K562 (cell line): ENCODE measurements at regions not wholly inside any gene's neighbourhood (a gene's known extent, or its start where the extent isn't known, plus 50 kb on each side); places are given as distances from the start of the nearest gene placed in this dataset.

Experiments used
- ATAC-seq: fragments of 200-7000 bp; cut with Tn5 transposase; 3 replicates; pipeline ENCODE4 v1.9.1; 2020; ENCODE audit warnings: moderate library complexity
- BruUV-seq: library from RNA; stranded (reverse); fragments of 400-500 nt; replicated peaks from 2 replicates; lab custom pipeline; 2021; lab: Mats Ljungman, UMichigan
- CTCF ChIA-PET: fragments of 300-600 bp; formaldehyde crosslinking; extraction: SDS; loops from one replicate; lab custom pipeline; 2021; ENCODE audit warnings: low intra/inter-chr PET ratio; lab: Yijun Ruan, JAX
- POLR2A ChIA-PET: fragments of 300-600, 350-650 bp; sonication (Branson Sonifier 250); formaldehyde crosslinking; extraction: SDS; loops from one replicate; lab custom pipeline; 2021; ENCODE audit warnings: antibody characterized with exemption, inconsistent platforms; lab: Yijun Ruan, JAX
- DNase-seq, 4 experiments: peaks; one replicate each; pipeline versions ENCODE4 v3.0.0 to v3.0.0-alpha.2; 2011 to 2018; ENCODE audit warnings: low spot score in 3 of 4, mixed read lengths in 3 of 4; ENCODE audit errors: extremely low read depth in 1 of 4
- FAIRE-seq: peaks from 2 replicates; lab custom pipeline; 2011; peaks lifted over from hg19 to GRCh38; lab: Jason Lieb, UNC
- H2AFZ ChIP-seq: 2 replicates; pipeline ENCODE4 v1.6.0; 2011; ENCODE audit warnings: low read depth, low read length, control low read depth, inconsistent platforms
- H3K27ac ChIP-seq: fragments of 200-600 bp; 3 replicates; pipeline ENCODE4 v1.8.0; 2011; ENCODE audit warnings: low read depth, mild to moderate bottlenecking, control low read depth, inconsistent platforms, low read length, moderate library complexity, mixed read lengths; ENCODE audit errors: extremely low read depth
- H3K27me3 ChIP-seq, 2 experiments: fragments of 300-600 bp in 1 of 2; 2 replicates in 1 of 2; 3 replicates in 1 of 2; pipeline versions ENCODE4 v1.6.0 to v1.8.0; 2011; ENCODE audit warnings: inconsistent platforms in 2 of 2, low read length in 2 of 2, mild to moderate bottlenecking in 1 of 2, mixed read lengths in 1 of 2, moderate library complexity in 1 of 2; ENCODE audit not compliant: control insufficient read depth in 2 of 2, insufficient read depth in 2 of 2
- H3K36me3 ChIP-seq: fragments of 300-600 bp; 3 replicates; pipeline ENCODE4 v1.8.0; 2011; ENCODE audit warnings: mild to moderate bottlenecking, low read length, inconsistent platforms; ENCODE audit not compliant: control insufficient read depth, insufficient read depth
- H3K4me1 ChIP-seq, 2 experiments: fragments of 200-600 bp in 1 of 2; replicated peaks in 1 of 2; 2 replicates in 1 of 2; 3 replicates in 1 of 2; pipeline versions ENCODE4 v1.5.1 to v1.8.0; 2011; ENCODE audit warnings: inconsistent platforms in 2 of 2, low read length in 2 of 2, mild to moderate bottlenecking in 1 of 2, mixed read lengths in 1 of 2, moderate library complexity in 1 of 2; ENCODE audit not compliant: control insufficient read depth in 2 of 2, insufficient read depth in 2 of 2
- H3K4me2 ChIP-seq: 2 replicates; pipeline ENCODE4 v1.6.1; 2011; ENCODE audit warnings: low read length, control low read depth, inconsistent platforms, mixed read lengths; ENCODE audit not compliant: insufficient read depth
- H3K4me3 ChIP-seq: fragments of 200-600 bp; sonication (generic), shearing (Covaris generic); 2 replicates; pipeline ENCODE4 v1.5.1; 2016; ENCODE audit warnings: control low read depth, inconsistent platforms
- H3K79me2 ChIP-seq: fragments of 200-600 bp; 3 replicates; pipeline ENCODE4 v1.8.0; 2011; ENCODE audit warnings: low read length, inconsistent platforms; ENCODE audit not compliant: control insufficient read depth, insufficient read depth
- H3K9ac ChIP-seq, 2 experiments: 2 replicates each; pipeline versions ENCODE4 v1.6.0 to v1.6.1; 2011; ENCODE audit warnings: low read depth in 2 of 2, low read length in 2 of 2, control low read depth in 1 of 2, inconsistent platforms in 1 of 2, mild to moderate bottlenecking in 1 of 2, mixed read lengths in 1 of 2; ENCODE audit not compliant: insufficient read depth in 1 of 2
- H3K9me1 ChIP-seq: one replicate; pipeline ENCODE4 v1.6.0; 2011; ENCODE audit warnings: inconsistent platforms, mild to moderate bottlenecking, low read length, moderate library complexity; ENCODE audit not compliant: control insufficient read depth, insufficient read depth
- H3K9me3 ChIP-seq: replicated peaks from 2 replicates; pipeline ENCODE4 v1.5.1; 2011; ENCODE audit warnings: low read depth, low read length, inconsistent platforms; ENCODE audit not compliant: control insufficient read depth, insufficient read depth
- H4K20me1 ChIP-seq: replicated peaks from 2 replicates; pipeline ENCODE4 v1.6.1; 2011; ENCODE audit warnings: low read length, inconsistent platforms, mixed read lengths; ENCODE audit not compliant: control insufficient read depth, insufficient read depth
- E2F3 ChIP-seq: fragments of 250-450 bp; sonication (Bioruptor Pico); IDR thresholded peaks from 2 replicates; pipeline ENCODE4 v1.4.0; 2020; ENCODE audit warnings: mild to moderate bottlenecking
- HDGF ChIP-seq: fragments of 450-650 bp; IDR thresholded peaks from 2 replicates; pipeline ENCODE4 v1.6.1; 2016
- HNRNPK ChIP-seq: fragments of 200-400 bp; formaldehyde crosslinking; IDR thresholded peaks from one replicate; pipeline ENCODE4 v1.6.1; 2018; ENCODE audit warnings: mild to moderate bottlenecking, low read depth, low read length; ENCODE audit not compliant: poor library complexity, severe bottlenecking
- HSF4 ChIP-seq: fragments of 250-450 bp; sonication (Bioruptor Pico); IDR thresholded peaks from 2 replicates; pipeline ENCODE4 v2.1.2; 2022; ENCODE audit warnings: mild to moderate bottlenecking, moderate library complexity, borderline replicate concordance
- MECOM ChIP-seq: fragments of 250-450 bp; sonication (Bioruptor Pico); IDR thresholded peaks from 2 replicates; pipeline ENCODE4 v1.8.0; 2022; ENCODE audit warnings: inconsistent platforms
- RFX7 ChIP-seq: fragments of 250-450 bp; sonication (Bioruptor Pico); IDR thresholded peaks from 2 replicates; pipeline ENCODE4 v1.5.1; 2021; ENCODE audit warnings: mild to moderate bottlenecking
- TCF3 ChIP-seq: sonication (generic); formaldehyde crosslinking; IDR thresholded peaks from 2 replicates; pipeline ENCODE4 v1.4.0; 2020; ENCODE audit warnings: mild to moderate bottlenecking, missing genetic modification reagents
- ZNF143 ChIP-seq: sonication (generic); formaldehyde crosslinking; IDR thresholded peaks from 2 replicates; pipeline ENCODE4 v1.9.0; 2022; ENCODE audit warnings: mild to moderate bottlenecking, missing genetic modification reagents
- ZNF174 ChIP-seq: fragments of 250-450 bp; sonication (Bioruptor Pico); IDR thresholded peaks from 2 replicates; pipeline ENCODE4 v1.4.0; 2020; ENCODE audit warnings: mild to moderate bottlenecking
- ZNF75A ChIP-seq: fragments of 450-650 bp; formaldehyde crosslinking; IDR thresholded peaks from 2 replicates; pipeline ENCODE4 v1.4.0; 2020; ENCODE audit warnings: mild to moderate bottlenecking
- WGBS: fragments of 100-300 bp; shearing (Covaris generic); methylation state at CpG from one replicate; pipeline ENCODE4 v1.1.6; 2016; ENCODE audit warnings: low coverage, mixed read lengths; ENCODE audit not compliant: insufficient coverage; ENCODE audit errors: missing lambda C conversion rate; 5-methylcytosine and 5-hydroxymethylcytosine counted together
- in situ Hi-C: fragments of 300-500 bp; cut with MboI; formaldehyde crosslinking; loops from 4 replicates; pipeline ENCODE4 v1.15.0; 2018; ENCODE audit warnings: inconsistent platforms, mixed read lengths
- intact Hi-C: fragments of 100-400 bp; cut with micrococcal nuclease; formaldehyde crosslinking; loops from 2 replicates; pipeline ENCODE4 v1.14.2; 2022
- TF ChIP-seq, protein P1 (sequence below), 2 experiments: IDR thresholded peaks; 2 replicates each; pipeline ENCODE4 v1.6.1; 2012; ENCODE audit warnings: improper control_type of control experiment in 2 of 2, low read depth in 2 of 2, low read length in 2 of 2, borderline replicate concordance in 1 of 2
- TF ChIP-seq, protein P2 (sequence below): sonication (generic); formaldehyde crosslinking; IDR thresholded peaks from 2 replicates; pipeline ENCODE4 v1.9.0; 2022; ENCODE audit warnings: mild to moderate bottlenecking, missing genetic modification reagents
- TF ChIP-seq, protein P3 (sequence below), 3 experiments: fragments of 200-800 bp in 1 of 3; sonication (Bioruptor generic) in 1 of 3; sonication (generic) in 1 of 3; formaldehyde crosslinking in 1 of 3; IDR thresholded peaks; 2 replicates each; pipeline versions ENCODE4 v1.6.1 to v1.8.0; 2016 to 2022; ENCODE audit warnings: mild to moderate bottlenecking in 2 of 3, missing compliant biosample characterization in 2 of 3, missing genetic modification characterization in 2 of 3, missing genetic modification reagents in 1 of 3
- TF ChIP-seq, protein P4 (sequence below): IDR thresholded peaks from 3 replicates; pipeline ENCODE4 v1.6.1; 2011; ENCODE audit warnings: borderline replicate concordance, mild to moderate bottlenecking, moderate library complexity; ENCODE audit not compliant: insufficient read length; ENCODE audit errors: extremely low read depth

DNA sequence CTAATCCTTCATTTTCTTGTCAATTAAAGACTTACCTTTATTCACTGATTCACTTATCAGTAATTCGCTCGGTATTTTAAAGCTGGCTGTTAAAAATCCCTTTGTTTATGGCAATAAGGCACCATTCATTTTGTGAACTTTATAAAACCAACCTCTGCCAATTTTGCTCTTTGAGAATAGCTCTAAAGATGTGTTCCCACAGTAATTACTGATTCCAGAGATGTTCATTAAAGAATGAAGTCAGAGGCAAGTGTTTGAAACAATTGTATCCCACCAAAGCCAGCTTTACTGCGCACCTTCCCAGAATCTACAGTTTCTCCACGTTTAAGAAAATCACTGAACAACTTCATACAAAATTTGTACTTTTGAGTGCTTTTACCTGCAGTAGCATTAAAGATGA, 424.5 kb downstream of the USP25 start (continued):
- TF ChIP-seq ZNF174 (CRISPR knock-in tag) = no peak
- TF ChIP-seq, all 486 proteins: peak for 0

DNA sequence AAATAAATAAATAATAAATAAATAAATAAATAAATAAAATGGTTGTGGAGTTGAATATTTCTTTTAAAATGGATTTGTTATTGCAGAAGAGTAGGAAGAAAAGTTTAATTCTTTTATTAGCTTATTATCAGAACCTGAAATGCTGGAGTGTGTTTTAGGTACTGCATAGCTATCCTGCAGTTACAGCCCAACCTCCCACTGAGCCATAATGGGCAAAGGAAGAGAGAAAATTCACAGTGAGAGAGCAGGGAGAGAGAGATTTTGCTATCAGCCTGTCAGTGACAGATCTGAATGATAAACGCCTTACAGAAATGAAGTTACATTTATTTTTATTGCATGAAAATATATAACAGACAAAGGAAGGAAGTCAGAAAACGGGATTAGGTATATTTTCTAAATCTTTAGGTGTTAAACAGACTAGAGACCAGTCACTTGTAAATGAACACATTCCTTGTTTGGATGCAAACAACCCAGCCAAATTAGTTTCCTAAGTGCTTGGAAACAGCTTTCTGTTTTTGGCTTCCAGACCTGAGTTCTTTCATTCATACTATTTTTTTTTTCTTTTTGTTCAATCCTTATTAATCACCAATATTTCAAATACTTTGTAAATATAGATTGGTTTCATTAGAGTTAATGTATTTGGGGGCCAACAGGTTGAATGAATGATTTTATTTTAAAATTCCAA, 425.3 kb downstream of the USP25 start:
- in situ Hi-C loops (no loop called here), intact Hi-C loops (no loop called here)
- H3K79me2 ChIP-seq = no peaks in the 10 kb centered on the region
- FAIRE-seq (no peak), ATAC-seq (no peak), DNase-seq (no peak)
- no peak overlapping the region for H3K4me3 ChIP-seq
- no peak overlapping the region for H3K9ac ChIP-seq
- no peaks in the 10 kb centered on the region for H3K9me3 ChIP-seq
- no peak overlapping the region for H2AFZ ChIP-seq
- H4K20me1 ChIP-seq = no peaks in the 10 kb centered on the region
- ChIA-PET POLR2A (no interaction called here), CTCF (no interaction called here)
- WGBS = 0% methylated on average over 2 of the region's 2 CpGs
- no peaks in the 10 kb centered on the region for H3K36me3 ChIP-seq
- no peaks in the 10 kb centered on the region for H3K4me1 ChIP-seq
- H3K4me2 ChIP-seq = no peak overlapping the region
- H3K27ac ChIP-seq = no peak overlapping the region
- BruUV-seq = no TSS peak
- no peaks in the 10 kb centered on the region for H3K27me3 ChIP-seq
- no peaks in the 10 kb centered on the region for H3K9me1 ChIP-seq
- TF ChIP-seq, protein P1, sequence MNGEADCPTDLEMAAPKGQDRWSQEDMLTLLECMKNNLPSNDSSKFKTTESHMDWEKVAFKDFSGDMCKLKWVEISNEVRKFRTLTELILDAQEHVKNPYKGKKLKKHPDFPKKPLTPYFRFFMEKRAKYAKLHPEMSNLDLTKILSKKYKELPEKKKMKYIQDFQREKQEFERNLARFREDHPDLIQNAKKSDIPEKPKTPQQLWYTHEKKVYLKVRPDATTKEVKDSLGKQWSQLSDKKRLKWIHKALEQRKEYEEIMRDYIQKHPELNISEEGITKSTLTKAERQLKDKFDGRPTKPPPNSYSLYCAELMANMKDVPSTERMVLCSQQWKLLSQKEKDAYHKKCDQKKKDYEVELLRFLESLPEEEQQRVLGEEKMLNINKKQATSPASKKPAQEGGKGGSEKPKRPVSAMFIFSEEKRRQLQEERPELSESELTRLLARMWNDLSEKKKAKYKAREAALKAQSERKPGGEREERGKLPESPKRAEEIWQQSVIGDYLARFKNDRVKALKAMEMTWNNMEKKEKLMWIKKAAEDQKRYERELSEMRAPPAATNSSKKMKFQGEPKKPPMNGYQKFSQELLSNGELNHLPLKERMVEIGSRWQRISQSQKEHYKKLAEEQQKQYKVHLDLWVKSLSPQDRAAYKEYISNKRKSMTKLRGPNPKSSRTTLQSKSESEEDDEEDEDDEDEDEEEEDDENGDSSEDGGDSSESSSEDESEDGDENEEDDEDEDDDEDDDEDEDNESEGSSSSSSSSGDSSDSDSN (IDR thresholded peaks at IDR 0.05; ENCODE audit: borderline replicate concordance in 1 of 2, low read depth in 2 of 2, low read length in 2 of 2) = no peak
- no peak for TF ChIP-seq HNRNPK
- TF ChIP-seq E2F3 (CRISPR knock-in tag) = no peak
- no peak for TF ChIP-seq ZNF143 (CRISPR knock-in tag)
- no peak for TF ChIP-seq ZNF75A (CRISPR knock-in tag)
- no peak for TF ChIP-seq MECOM (CRISPR knock-in tag)
- TF ChIP-seq, protein P2, sequence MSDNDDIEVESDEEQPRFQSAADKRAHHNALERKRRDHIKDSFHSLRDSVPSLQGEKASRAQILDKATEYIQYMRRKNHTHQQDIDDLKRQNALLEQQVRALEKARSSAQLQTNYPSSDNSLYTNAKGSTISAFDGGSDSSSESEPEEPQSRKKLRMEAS (CRISPR knock-in tag) = no peak
- TF ChIP-seq, protein P3, sequence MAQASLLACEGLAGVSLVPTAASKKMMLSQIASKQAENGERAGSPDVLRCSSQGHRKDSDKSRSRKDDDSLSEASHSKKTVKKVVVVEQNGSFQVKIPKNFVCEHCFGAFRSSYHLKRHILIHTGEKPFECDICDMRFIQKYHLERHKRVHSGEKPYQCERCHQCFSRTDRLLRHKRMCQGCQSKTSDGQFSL (CRISPR knock-in tag; IDR thresholded peaks at IDR 0.05) = no peak
- TF ChIP-seq, protein P3 (tag; IDR thresholded peaks at IDR 0.05) = no peak
- TF ChIP-seq HDGF = no peak
- no peak for TF ChIP-seq RFX7 (CRISPR knock-in tag)
- no peak for TF ChIP-seq HSF4 (CRISPR knock-in tag)
- no peak for TF ChIP-seq TCF3 (CRISPR knock-in tag)
- TF ChIP-seq, protein P4, sequence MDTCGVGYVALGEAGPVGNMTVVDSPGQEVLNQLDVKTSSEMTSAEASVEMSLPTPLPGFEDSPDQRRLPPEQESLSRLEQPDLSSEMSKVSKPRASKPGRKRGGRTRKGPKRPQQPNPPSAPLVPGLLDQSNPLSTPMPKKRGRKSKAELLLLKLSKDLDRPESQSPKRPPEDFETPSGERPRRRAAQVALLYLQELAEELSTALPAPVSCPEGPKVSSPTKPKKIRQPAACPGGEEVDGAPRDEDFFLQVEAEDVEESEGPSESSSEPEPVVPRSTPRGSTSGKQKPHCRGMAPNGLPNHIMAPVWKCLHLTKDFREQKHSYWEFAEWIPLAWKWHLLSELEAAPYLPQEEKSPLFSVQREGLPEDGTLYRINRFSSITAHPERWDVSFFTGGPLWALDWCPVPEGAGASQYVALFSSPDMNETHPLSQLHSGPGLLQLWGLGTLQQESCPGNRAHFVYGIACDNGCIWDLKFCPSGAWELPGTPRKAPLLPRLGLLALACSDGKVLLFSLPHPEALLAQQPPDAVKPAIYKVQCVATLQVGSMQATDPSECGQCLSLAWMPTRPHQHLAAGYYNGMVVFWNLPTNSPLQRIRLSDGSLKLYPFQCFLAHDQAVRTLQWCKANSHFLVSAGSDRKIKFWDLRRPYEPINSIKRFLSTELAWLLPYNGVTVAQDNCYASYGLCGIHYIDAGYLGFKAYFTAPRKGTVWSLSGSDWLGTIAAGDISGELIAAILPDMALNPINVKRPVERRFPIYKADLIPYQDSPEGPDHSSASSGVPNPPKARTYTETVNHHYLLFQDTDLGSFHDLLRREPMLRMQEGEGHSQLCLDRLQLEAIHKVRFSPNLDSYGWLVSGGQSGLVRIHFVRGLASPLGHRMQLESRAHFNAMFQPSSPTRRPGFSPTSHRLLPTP = no peak
